CD8-positive, alpha-beta memory T cell (primary cell): ENCODE measurements at regions not wholly inside any gene's neighbourhood (a gene's known extent, or its start where the extent isn't known, plus 50 kb on each side); places are given as distances from the start of the nearest gene placed in this dataset.
"Not testable (repeated sequence)": the region's sequence is repeated elsewhere in the genome, so short reads cannot be mapped to it uniquely, and the experiment has no call there.

Experiments used
- CTCF ChIA-PET: fragments of 350-600 bp; sonication (Branson Sonifier 250); formaldehyde crosslinking; loops from one replicate; lab custom pipeline; 2021; ENCODE audit warnings: antibody characterized with exemption; lab: Charles Lee
- POLR2A ChIA-PET: fragments of 350-600 bp; sonication (Branson Sonifier 250); formaldehyde crosslinking; loops from one replicate; lab custom pipeline; 2021; ENCODE audit warnings: antibody characterized with exemption; lab: Charles Lee
- DNase-seq, 5 donors: peaks; one replicate each; pipeline versions ENCODE4 v3.0.0 to v3.0.0-alpha.2; 2020 to 2022; ENCODE audit warnings: mixed read lengths in 1 of 5
- H3K27ac ChIP-seq: one replicate; pipeline ENCODE4 v1.7.0; 2013; ENCODE audit warnings: low read depth, mild to moderate bottlenecking, low read length, moderate library complexity
- H3K27me3 ChIP-seq: 2 replicates; pipeline ENCODE4 v1.7.0; 2013; ENCODE audit warnings: low read length, mild to moderate bottlenecking; ENCODE audit not compliant: insufficient read depth, poor library complexity, severe bottlenecking
- H3K36me3 ChIP-seq: 2 replicates; pipeline ENCODE4 v1.7.0; 2013; ENCODE audit warnings: mild to moderate bottlenecking, low read length, moderate library complexity; ENCODE audit not compliant: insufficient read depth
- H3K4me1 ChIP-seq: 2 replicates; pipeline ENCODE4 v1.7.0; 2013; ENCODE audit warnings: mild to moderate bottlenecking, low read length, moderate library complexity; ENCODE audit not compliant: insufficient read depth
- H3K4me3 ChIP-seq: 2 replicates; pipeline ENCODE4 v1.7.0; 2013; ENCODE audit warnings: mild to moderate bottlenecking, low read length
- H3K9me3 ChIP-seq: 2 replicates; pipeline ENCODE4 v1.7.0; 2013; ENCODE audit warnings: mild to moderate bottlenecking, low read length
- H3K27ac Mint-ChIP-seq, 8 donors: one replicate each; pipeline ENCODE4 v1.8.0; 2020 to 2021; ENCODE audit warnings: mixed read lengths in 8 of 8, mild to moderate bottlenecking in 6 of 8, inconsistent platforms in 3 of 8, moderate library complexity in 3 of 8
- H3K27me3 Mint-ChIP-seq, 2 donors: one replicate each; pipeline ENCODE4 v1.8.0; 2020 to 2021; ENCODE audit warnings: mixed read lengths in 2 of 2, mild to moderate bottlenecking in 1 of 2, moderate library complexity in 1 of 2
- H3K36me3 Mint-ChIP-seq, 3 donors: one replicate each; pipeline ENCODE4 v1.8.0; 2020 to 2021; ENCODE audit warnings: mixed read lengths in 3 of 3, inconsistent platforms in 1 of 3, mild to moderate bottlenecking in 1 of 3
- H3K4me1 Mint-ChIP-seq, 3 donors: one replicate each; pipeline ENCODE4 v1.8.0; 2020 to 2021; ENCODE audit warnings: mixed read lengths in 3 of 3, inconsistent platforms in 1 of 3, mild to moderate bottlenecking in 1 of 3
- H3K4me3 Mint-ChIP-seq, 7 donors: one replicate each; pipeline ENCODE4 v1.8.0; 2020 to 2021; ENCODE audit warnings: mixed read lengths in 7 of 7, mild to moderate bottlenecking in 6 of 7, moderate library complexity in 4 of 7, inconsistent platforms in 2 of 7
- H3K9me3 Mint-ChIP-seq, 5 donors: one replicate each; pipeline ENCODE4 v1.8.0; 2020 to 2022; ENCODE audit warnings: mixed read lengths in 5 of 5, mild to moderate bottlenecking in 3 of 5, moderate library complexity in 2 of 5, inconsistent platforms in 1 of 5

DNA sequence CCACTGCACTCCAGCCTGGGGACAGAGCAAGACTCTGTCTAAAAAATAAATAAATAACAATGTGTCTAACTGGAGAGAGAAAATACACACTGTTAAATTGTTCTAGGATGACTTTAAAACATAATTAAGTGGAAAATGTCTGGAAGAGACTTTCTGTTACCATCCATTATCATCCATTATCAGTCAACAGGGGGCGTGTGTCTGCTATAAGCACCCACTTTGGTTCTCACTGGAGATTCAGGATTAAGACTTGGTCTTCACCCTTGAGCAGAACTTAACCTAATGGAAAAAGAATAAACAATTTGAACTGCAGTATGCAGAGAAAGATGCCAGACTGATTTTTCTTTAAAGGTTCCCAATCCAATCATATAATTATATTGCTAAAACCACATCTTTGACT is 999.8 kb upstream of the GYPC start:
- H3K27ac ChIP-seq: no peak overlapping the region
- H3K4me1 ChIP-seq: no peaks in the 10 kb centered on the region
- Mint-ChIP-seq H3K4me1 (no peaks in the 10 kb centered on the region), H3K4me3 (no peak overlapping the region), H3K27me3 (no peaks in the 10 kb centered on the region), H3K27ac (no peak overlapping the region), H3K9me3 (peaks cover under 1 to 15% (median 4%) of the 10 kb centered on the region in 5 donors), H3K36me3 (no peaks in the 10 kb centered on the region)
- no peak for DNase-seq
- ChIA-PET POLR2A (no interaction called here), CTCF (no interaction called here)
- H3K4me3 ChIP-seq: no peak overlapping the region
- no peaks in the 10 kb centered on the region for H3K27me3 ChIP-seq
- H3K36me3 ChIP-seq: no peaks in the 10 kb centered on the region
- H3K9me3 ChIP-seq: no peaks in the 10 kb centered on the region

DNA sequence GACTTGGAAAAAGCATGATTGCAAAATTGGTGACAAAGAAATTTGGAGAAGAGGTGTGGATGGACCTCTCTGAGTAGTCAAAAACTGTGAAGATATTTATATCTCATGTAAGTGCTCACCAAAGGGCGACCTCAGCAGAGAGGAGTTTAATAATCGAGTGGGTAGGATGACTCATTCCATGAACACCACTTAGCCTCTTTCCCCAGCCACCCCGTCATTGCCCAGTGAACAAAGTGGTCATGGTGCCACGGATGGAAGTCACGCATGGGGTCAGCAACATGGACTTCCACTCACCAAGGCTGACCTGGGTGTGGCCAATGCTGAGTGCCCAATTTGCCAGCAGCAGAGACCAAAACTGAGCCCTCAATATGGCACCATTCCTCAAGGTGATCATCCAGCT is 997.4 kb upstream of the GYPC start:
- POLR2A ChIA-PET: no interaction called here
- no peaks in the 10 kb centered on the region for H3K9me3 ChIP-seq

DNA sequence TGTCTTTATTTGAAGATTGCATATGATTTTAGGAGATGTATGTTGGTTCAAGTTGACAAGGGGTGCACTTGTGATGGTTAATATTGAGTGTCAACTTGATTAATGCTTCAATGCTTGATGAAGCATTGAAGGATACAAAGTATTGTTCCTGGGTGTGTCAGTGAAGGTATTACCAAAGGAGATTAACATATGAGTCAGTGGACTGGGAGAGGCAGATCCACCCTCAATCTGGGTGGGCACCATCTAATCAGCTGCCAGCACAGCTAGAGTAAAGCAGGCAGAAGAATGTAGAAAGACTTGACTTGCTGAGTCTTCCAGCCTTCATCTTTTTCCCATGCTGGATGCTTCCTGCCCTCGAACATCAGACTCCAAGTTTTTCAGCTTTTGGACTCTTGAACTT is 995.6 kb upstream of the GYPC start:
- CTCF ChIA-PET, H3K9me3 ChIP-seq, H3K4me1 Mint-ChIP-seq, POLR2A ChIA-PET, H3K27ac ChIP-seq, DNase-seq, H3K4me1 ChIP-seq, H3K4me3 Mint-ChIP-seq, H3K27ac Mint-ChIP-seq, H3K27me3 Mint-ChIP-seq, H3K4me3 ChIP-seq, H3K36me3 ChIP-seq, H3K27me3 ChIP-seq, H3K36me3 Mint-ChIP-seq: not testable (repeated sequence)
- peaks cover 0 to 15% (median 9%) of the 10 kb centered on the region in 5 donors for H3K9me3 Mint-ChIP-seq

More for the DNA sequence above, 997.4 kb upstream of the GYPC start:
- CTCF ChIA-PET: no interaction called here
- no peaks in the 10 kb centered on the region for H3K4me1 ChIP-seq
- H3K27me3 Mint-ChIP-seq: no peaks in the 10 kb centered on the region
- H3K27ac Mint-ChIP-seq: no peak overlapping the region
- DNase-seq: no peak
- no peaks in the 10 kb centered on the region for H3K27me3 ChIP-seq
- H3K4me3 ChIP-seq: no peak overlapping the region
- no peaks in the 10 kb centered on the region for H3K4me1 Mint-ChIP-seq
- H3K27ac ChIP-seq: no peak overlapping the region
- H3K36me3 ChIP-seq: no peaks in the 10 kb centered on the region
- peaks cover 0 to 12% (median 4%) of the 10 kb centered on the region in 5 donors for H3K9me3 Mint-ChIP-seq
- no peaks in the 10 kb centered on the region for H3K36me3 Mint-ChIP-seq
- H3K4me3 Mint-ChIP-seq: no peak overlapping the region

DNA sequence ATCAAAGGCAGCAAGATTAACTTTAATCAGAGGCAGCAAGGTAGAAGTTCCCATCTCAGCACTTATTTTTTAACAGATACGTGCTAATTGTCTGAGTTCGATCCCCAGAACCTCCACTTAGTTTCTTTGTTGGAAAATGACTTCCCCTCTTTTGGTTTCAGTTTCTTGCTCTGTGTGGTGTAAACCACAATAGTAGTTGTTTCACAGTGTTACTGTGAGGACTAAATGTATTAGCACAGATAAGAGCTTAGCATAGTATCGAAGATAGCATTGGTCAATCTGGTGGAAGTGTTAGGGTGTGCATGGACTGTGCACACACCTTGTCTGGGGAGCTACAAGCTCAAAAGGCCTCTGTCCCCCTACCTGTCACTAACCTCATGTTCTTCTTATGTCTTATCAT is 988.3 kb upstream of the GYPC start:
- Histone ChIP-seq H3K27me3 (no peaks in the 10 kb centered on the region), H3K27ac (no peak overlapping the region), H3K9me3 (no peaks in the 10 kb centered on the region), H3K36me3 (no peaks in the 10 kb centered on the region), H3K4me3 (no peak overlapping the region), H3K4me1 (no peaks in the 10 kb centered on the region)
- Mint-ChIP-seq H3K4me1 (no peaks in the 10 kb centered on the region), H3K4me3 (no peak overlapping the region), H3K27me3 (no peaks in the 10 kb centered on the region), H3K27ac (no peak overlapping the region), H3K9me3 (peaks cover 0 to 15% (median 2%) of the 10 kb centered on the region in 5 donors), H3K36me3 (no peaks in the 10 kb centered on the region)
- ChIA-PET CTCF (no interaction called here), POLR2A (no interaction called here)
- DNase-seq: no peak

DNA sequence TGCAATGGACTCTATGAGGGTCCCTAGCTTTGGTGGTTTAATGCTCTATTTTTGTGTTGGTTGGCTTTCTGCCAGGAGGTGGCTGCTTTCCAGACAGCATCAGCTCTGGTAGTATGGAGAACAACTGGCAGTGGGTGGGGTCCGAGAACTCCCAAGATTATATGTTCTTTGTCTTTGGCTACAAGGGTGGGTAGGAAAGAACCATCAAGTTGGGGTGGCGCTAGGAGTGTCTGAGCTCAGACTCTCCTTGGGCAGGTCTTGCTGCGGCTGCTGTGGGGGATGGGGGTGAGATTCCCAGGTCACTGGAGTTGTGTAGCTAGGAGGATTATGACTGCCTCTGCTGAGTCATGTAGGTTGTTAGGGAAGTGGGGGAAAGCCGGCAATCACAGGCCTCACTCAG is 976.1 kb upstream of the GYPC start:
- Histone ChIP-seq H3K4me1 (no peaks in the 10 kb centered on the region), H3K9me3 (no peaks in the 10 kb centered on the region), H3K27me3 (no peaks in the 10 kb centered on the region), H3K27ac (no peak overlapping the region), H3K4me3 (no peak overlapping the region), H3K36me3 (no peaks in the 10 kb centered on the region)
- no peaks in the 10 kb centered on the region for H3K4me1 Mint-ChIP-seq
- H3K4me3 Mint-ChIP-seq: no peak overlapping the region
- DNase-seq: no peak
- no peaks in the 10 kb centered on the region for H3K36me3 Mint-ChIP-seq
- peak overlapping the region in 1 of 8 donors; percentile 74 for H3K27ac Mint-ChIP-seq
- H3K9me3 Mint-ChIP-seq: peaks cover 0 to 33% (median 8%) of the 10 kb centered on the region in 5 donors
- ChIA-PET POLR2A (no interaction called here), CTCF (no interaction called here)
- no peaks in the 10 kb centered on the region for H3K27me3 Mint-ChIP-seq

DNA sequence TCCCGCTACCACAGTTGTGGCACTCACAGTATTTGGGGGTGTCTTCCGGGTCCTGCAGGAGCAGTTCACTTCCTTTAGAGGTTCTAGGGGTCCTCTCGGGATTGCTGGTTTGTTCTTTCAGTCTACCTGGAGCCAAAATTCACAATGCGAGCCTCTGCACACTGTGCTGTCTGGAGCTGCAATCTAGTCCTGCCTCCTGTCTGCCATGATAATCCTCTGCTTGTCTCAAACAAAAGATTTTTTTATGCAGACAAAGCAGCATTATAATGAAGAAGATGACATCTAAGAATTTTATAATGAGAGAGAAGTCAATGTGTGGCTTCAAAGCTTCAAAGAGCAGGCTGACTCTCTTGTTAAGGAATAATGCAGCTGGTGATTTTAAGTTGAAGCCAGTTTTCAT is 975.1 kb upstream of the GYPC start:
- Mint-ChIP-seq H3K4me3 (no peak overlapping the region), H3K36me3 (no peaks in the 10 kb centered on the region), H3K4me1 (no peaks in the 10 kb centered on the region), H3K27ac (no peak overlapping the region), H3K27me3 (no peaks in the 10 kb centered on the region), H3K9me3 (peaks cover 0 to 28% (median 5%) of the 10 kb centered on the region in 5 donors)
- H3K4me3 ChIP-seq: no peak overlapping the region
- no peak for DNase-seq
- no peaks in the 10 kb centered on the region for H3K4me1 ChIP-seq
- H3K27ac ChIP-seq: no peak overlapping the region
- ChIA-PET CTCF (no interaction called here), POLR2A (no interaction called here)
- no peaks in the 10 kb centered on the region for H3K27me3 ChIP-seq
- H3K9me3 ChIP-seq: no peaks in the 10 kb centered on the region
- H3K36me3 ChIP-seq: no peaks in the 10 kb centered on the region

DNA sequence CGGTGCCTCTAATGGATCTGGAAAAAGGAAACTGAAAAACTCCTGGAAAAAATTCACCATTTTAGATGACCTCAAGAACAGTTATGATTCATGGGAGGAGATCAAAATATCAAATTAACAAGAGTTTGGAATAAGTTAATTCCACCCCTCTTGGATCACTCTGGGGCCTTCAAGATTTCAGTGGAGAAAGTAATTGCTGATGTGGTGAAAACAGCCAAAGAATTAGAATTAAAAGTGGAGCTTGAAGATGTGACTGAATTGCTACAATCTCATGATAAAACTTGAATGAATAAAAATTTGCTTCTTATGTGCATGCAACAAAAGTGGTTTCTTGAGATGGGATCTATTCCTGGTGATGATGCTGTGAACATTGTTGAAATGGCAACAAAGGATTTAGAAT is 974.4 kb upstream of the GYPC start:
- POLR2A ChIA-PET: no interaction called here
- Mint-ChIP-seq H3K36me3 (no peaks in the 10 kb centered on the region), H3K4me3 (no peak overlapping the region), H3K9me3 (peaks cover 0 to 22% (median 5%) of the 10 kb centered on the region in 5 donors), H3K4me1 (no peaks in the 10 kb centered on the region), H3K27me3 (no peaks in the 10 kb centered on the region), H3K27ac (no peak overlapping the region)
- Histone ChIP-seq H3K36me3 (no peaks in the 10 kb centered on the region), H3K4me1 (no peaks in the 10 kb centered on the region), H3K27me3 (no peaks in the 10 kb centered on the region), H3K27ac (no peak overlapping the region), H3K4me3 (no peak overlapping the region), H3K9me3 (no peaks in the 10 kb centered on the region)
- CTCF ChIA-PET: no interaction called here
- no peak for DNase-seq

DNA sequence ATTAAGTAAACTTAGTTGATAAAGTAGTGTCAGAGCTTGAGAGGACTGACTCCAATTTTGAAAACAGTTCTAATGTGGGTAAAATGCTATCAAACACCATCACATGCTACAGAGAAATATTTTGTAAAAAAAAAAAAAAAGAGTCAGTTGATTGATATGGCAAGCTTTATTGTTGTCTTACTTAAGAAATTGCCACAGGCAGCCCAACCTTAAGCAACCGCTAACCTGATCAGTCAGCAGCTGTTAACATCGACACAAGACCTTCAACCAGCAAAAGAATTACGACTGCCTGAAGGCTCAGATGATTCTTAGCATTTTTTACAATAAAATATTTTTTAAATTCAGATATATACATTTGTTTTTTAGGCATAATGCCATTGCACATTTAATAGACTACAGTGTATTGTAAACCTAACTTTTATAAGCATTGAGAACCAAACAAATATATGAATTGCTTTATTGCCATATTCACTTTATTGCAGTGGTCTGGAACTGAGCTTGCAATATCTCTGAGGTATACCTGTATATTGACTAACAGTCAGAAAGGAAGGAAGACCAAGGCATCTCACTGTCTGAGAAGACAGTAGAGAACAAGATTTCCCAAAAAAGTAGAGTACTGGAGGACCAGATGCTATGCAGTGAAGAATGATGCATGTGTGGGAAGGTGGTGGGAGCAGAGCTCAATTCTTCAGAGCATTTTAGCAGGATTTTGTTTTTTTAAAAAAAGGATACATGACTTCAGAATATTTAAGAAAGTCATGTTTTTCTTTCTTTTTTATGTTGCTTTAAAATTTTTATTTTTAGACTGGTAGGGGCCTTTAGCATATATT is 973.8 kb upstream of the GYPC start:
- no peaks in the 10 kb centered on the region for H3K4me1 ChIP-seq
- ChIA-PET CTCF (no interaction called here), POLR2A (no interaction called here)
- peaks cover 0 to 20% (median 5%) of the 10 kb centered on the region in 5 donors for H3K9me3 Mint-ChIP-seq
- no peaks in the 10 kb centered on the region for H3K9me3 ChIP-seq
- H3K36me3 ChIP-seq: no peaks in the 10 kb centered on the region
- no peak overlapping the region for H3K4me3 ChIP-seq
- H3K4me1 Mint-ChIP-seq: no peaks in the 10 kb centered on the region
- H3K4me3 Mint-ChIP-seq: no peak overlapping the region
- H3K27me3 ChIP-seq: no peaks in the 10 kb centered on the region
- H3K27ac ChIP-seq: no peak overlapping the region
- H3K36me3 Mint-ChIP-seq: no peaks in the 10 kb centered on the region
- no peak overlapping the region for H3K27ac Mint-ChIP-seq
- no peak for DNase-seq
- H3K27me3 Mint-ChIP-seq: no peaks in the 10 kb centered on the region
